HCT116 (cell line): ENCODE measurements at regions not wholly inside any gene's neighbourhood (a gene's known extent, or its start where the extent isn't known, plus 50 kb on each side); places are given as distances from the start of the nearest gene placed in this dataset.

Source experiments
- ATAC-seq: fragments of 200-7000 bp; cut with Tn5 transposase; 2 replicates; pipeline ENCODE4 v1.9.1; 2020; ENCODE audit warnings: mild to moderate bottlenecking, moderate library complexity
- BruUV-seq: library from RNA; stranded (reverse); fragments of 400-500 nt; replicated peaks from 2 replicates; lab custom pipeline; 2021; lab: Mats Ljungman, UMichigan
- CTCF ChIA-PET: fragments of 300-600 bp; sonication (Branson Sonifier 250); formaldehyde crosslinking; loops from one replicate; lab custom pipeline; 2021; ENCODE audit warnings: antibody characterized with exemption; lab: Charles Lee
- POLR2A ChIA-PET: fragments of 300-600, 350-600 bp; sonication (Branson Sonifier 250); formaldehyde crosslinking; loops from one replicate; lab custom pipeline; 2021; ENCODE audit warnings: antibody characterized with exemption; lab: Charles Lee
- RAD21 ChIA-PET, 2 experiments: fragments of 300-600 bp; sonication (Branson Sonifier 250); formaldehyde crosslinking; loops; one replicate each; lab custom pipeline; 2023; ENCODE audit warnings: low total read pairs in 2 of 2; ENCODE audit not compliant: uncharacterized antibody in 2 of 2, unreplicated experiment in 2 of 2, low non-redundant PET in 1 of 2; lab: Charles Lee
- DNase-seq: peaks from one replicate; pipeline ENCODE4 v3.0.0-alpha.2; 2010; ENCODE audit warnings: low read depth, low spot score
- H2AFZ ChIP-seq: fragments of 200-600 bp; shearing (Covaris generic), sonication (generic); 2 replicates; pipeline ENCODE4 v1.6.1; 2017; ENCODE audit warnings: low read depth, mixed run types, mixed read lengths, antibody characterized with exemption, low read length; ENCODE audit not compliant: poor library complexity, severe bottlenecking
- H3K27ac ChIP-seq: 2 replicates; pipeline ENCODE4 v1.5.1; 2012; ENCODE audit warnings: low read depth, low read length
- H3K27me3 ChIP-seq: fragments of 200-600 bp; sonication (generic); 2 replicates; pipeline ENCODE4 v1.6.1; 2016; ENCODE audit warnings: mixed run types, low read length, mixed read lengths; ENCODE audit not compliant: insufficient read depth
- H3K36me3 ChIP-seq, 2 experiments: fragments of 200-500 bp in 1 of 2; fragments of 200-600 bp in 1 of 2; sonication (Bioruptor generic) in 1 of 2; sonication (generic) in 1 of 2; 2 replicates each; pipeline versions ENCODE4 v1.5.1 to v1.6.1; 2014 to 2016; ENCODE audit warnings: low read length in 2 of 2, inconsistent platforms in 1 of 2, mixed read lengths in 1 of 2, mixed run types in 1 of 2; ENCODE audit not compliant: insufficient read depth in 2 of 2, control insufficient read depth in 1 of 2
- H3K4me1 ChIP-seq, 2 experiments: fragments of 200-600 bp in 1 of 2; sonication (generic) in 1 of 2; 2 replicates each; pipeline versions ENCODE4 v1.5.1 to v1.6.1; 2012 to 2017; ENCODE audit warnings: low read length in 2 of 2, inconsistent platforms in 1 of 2, mild to moderate bottlenecking in 1 of 2, mixed read lengths in 1 of 2, mixed run types in 1 of 2, moderate library complexity in 1 of 2; ENCODE audit not compliant: insufficient read depth in 2 of 2, control insufficient read depth in 1 of 2
- H3K4me2 ChIP-seq: fragments of 200-600 bp; sonication (generic); 2 replicates; pipeline ENCODE4 v1.6.1; 2017; ENCODE audit warnings: mixed run types, low read length, mixed read lengths
- H3K4me3 ChIP-seq, 2 experiments: fragments of 200-600 bp in 1 of 2; sonication (generic) in 1 of 2; replicated peaks in 1 of 2; 2 replicates each; pipeline ENCODE4 v1.5.1; 2011 to 2016; ENCODE audit warnings: low read length in 2 of 2, control low read depth in 1 of 2, low read depth in 1 of 2, mild to moderate bottlenecking in 1 of 2, mixed read lengths in 1 of 2, mixed run types in 1 of 2
- H3K79me2 ChIP-seq: fragments of 200-600 bp; sonication (generic); 2 replicates; pipeline ENCODE4 v1.6.1; 2017; ENCODE audit warnings: mild to moderate bottlenecking, mixed run types, low read length, moderate library complexity, mixed read lengths; ENCODE audit not compliant: insufficient read depth
- H3K9ac ChIP-seq: fragments of 200-600 bp; sonication (generic); 2 replicates; pipeline ENCODE4 v1.6.1; 2016; ENCODE audit warnings: low read length, mixed read lengths
- H3K9me2 ChIP-seq: fragments of 200-600 bp; sonication (generic), shearing (Covaris generic); 2 replicates; pipeline ENCODE4 v1.6.1; 2017; ENCODE audit warnings: mixed run types, mild to moderate bottlenecking, moderate library complexity; ENCODE audit not compliant: insufficient read depth
- H3K9me3 ChIP-seq, 2 experiments: fragments of 200-500 bp in 1 of 2; fragments of 200-600 bp in 1 of 2; sonication (Bioruptor generic) in 1 of 2; sonication (generic) in 1 of 2; 2 replicates each; pipeline ENCODE4 v1.6.1; 2014 to 2017; ENCODE audit warnings: low read length in 2 of 2, mixed read lengths in 2 of 2, inconsistent platforms in 1 of 2, low read depth in 1 of 2, mild to moderate bottlenecking in 1 of 2, mixed run types in 1 of 2, moderate library complexity in 1 of 2; ENCODE audit not compliant: control insufficient read depth in 1 of 2, insufficient read depth in 1 of 2
- H4K20me1 ChIP-seq: fragments of 200-600 bp; sonication (generic), shearing (Covaris generic); 2 replicates; pipeline ENCODE4 v1.6.1; 2017; ENCODE audit warnings: mixed run types, mild to moderate bottlenecking, moderate library complexity; ENCODE audit not compliant: insufficient read depth
- CBX3 ChIP-seq: IDR thresholded peaks from 2 replicates; pipeline ENCODE4 v1.6.1; 2012; ENCODE audit warnings: low read depth
- EGR1 ChIP-seq: IDR thresholded peaks from 2 replicates; pipeline ENCODE4 v1.6.1; 2012; ENCODE audit warnings: low read depth
- ELF1 ChIP-seq: IDR thresholded peaks from 2 replicates; pipeline ENCODE4 v1.6.1; 2012; ENCODE audit warnings: low read depth, borderline replicate concordance
- EZH2 ChIP-seq: fragments of 200-600 bp; sonication (generic); IDR thresholded peaks from 2 replicates; pipeline ENCODE4 v1.6.1; 2017; ENCODE audit warnings: antibody characterized with exemption, mixed run types
- POLR2AphosphoS5 ChIP-seq: IDR thresholded peaks from 2 replicates; pipeline ENCODE4 v1.6.1; 2011; ENCODE audit warnings: mild to moderate bottlenecking, low read depth, low read length, moderate library complexity
- SIN3A ChIP-seq: IDR thresholded peaks from 2 replicates; pipeline ENCODE4 v1.6.1; 2012; ENCODE audit warnings: low read depth
- SP1 ChIP-seq: IDR thresholded peaks from 2 replicates; pipeline ENCODE4 v1.6.1; 2012; ENCODE audit warnings: low read depth
- SRF ChIP-seq: IDR thresholded peaks from 2 replicates; pipeline ENCODE4 v1.6.1; 2012; ENCODE audit warnings: low read depth
- TCF7L2 ChIP-seq: IDR thresholded peaks from 2 replicates; pipeline ENCODE4 v1.7.0; 2011; ENCODE audit warnings: borderline replicate concordance, inconsistent platforms; ENCODE audit not compliant: insufficient read depth, insufficient read length; ENCODE audit errors: extremely low read depth
- YY1 ChIP-seq: IDR thresholded peaks from 2 replicates; pipeline ENCODE4 v1.6.1; 2011; ENCODE audit warnings: low read length, low read depth, moderate library complexity, mild to moderate bottlenecking; ENCODE audit not compliant: insufficient replicate concordance; ENCODE audit errors: extremely low read depth
- intact Hi-C: fragments of 100-400 bp; cut with micrococcal nuclease; formaldehyde crosslinking; loops from 2 replicates; pipeline ENCODE4 v1.10.0; 2022
- TF ChIP-seq, protein P1 (sequence below), 3 experiments: fragments of 200-600 bp in 1 of 3; sonication (generic) in 1 of 3; IDR thresholded peaks in 2 of 3; conservative IDR thresholded peaks in 1 of 3; 2 replicates each; pipeline ENCODE4 v1.5.1; 2012 to 2017; ENCODE audit warnings: low read depth in 2 of 3, low read length in 2 of 3, antibody characterized with exemption in 1 of 3, borderline replicate concordance in 1 of 3, control low read depth in 1 of 3, mild to moderate bottlenecking in 1 of 3, mixed read lengths in 1 of 3, mixed run types in 1 of 3, moderate library complexity in 1 of 3; ENCODE audit not compliant: insufficient read depth in 1 of 3
- TF ChIP-seq, protein P2 (sequence below): IDR thresholded peaks from 2 replicates; pipeline ENCODE4 v1.6.1; 2012

DNA sequence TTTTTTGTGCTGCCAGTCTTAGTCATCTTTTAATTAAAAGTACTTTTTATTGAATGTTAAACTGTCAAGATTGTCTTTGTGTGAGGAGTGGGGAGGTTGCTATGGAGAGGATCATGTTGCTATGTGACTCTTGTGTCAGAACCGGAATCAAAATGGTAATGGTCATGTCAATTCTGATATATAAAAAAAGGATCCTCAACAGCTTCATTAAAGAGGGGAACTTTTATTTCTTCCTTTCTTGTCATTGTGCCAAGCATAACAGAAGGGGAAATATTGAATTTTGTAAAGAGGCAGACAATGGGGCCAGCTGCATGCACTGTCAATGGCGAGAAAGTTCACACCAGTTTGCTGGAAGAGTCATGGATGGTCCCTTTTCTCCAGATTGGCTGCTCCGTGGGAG, 564.8 kb downstream of the VRK1 start (continued):
- no peak for TF ChIP-seq EZH2
- no peak for TF ChIP-seq ELF1

DNA sequence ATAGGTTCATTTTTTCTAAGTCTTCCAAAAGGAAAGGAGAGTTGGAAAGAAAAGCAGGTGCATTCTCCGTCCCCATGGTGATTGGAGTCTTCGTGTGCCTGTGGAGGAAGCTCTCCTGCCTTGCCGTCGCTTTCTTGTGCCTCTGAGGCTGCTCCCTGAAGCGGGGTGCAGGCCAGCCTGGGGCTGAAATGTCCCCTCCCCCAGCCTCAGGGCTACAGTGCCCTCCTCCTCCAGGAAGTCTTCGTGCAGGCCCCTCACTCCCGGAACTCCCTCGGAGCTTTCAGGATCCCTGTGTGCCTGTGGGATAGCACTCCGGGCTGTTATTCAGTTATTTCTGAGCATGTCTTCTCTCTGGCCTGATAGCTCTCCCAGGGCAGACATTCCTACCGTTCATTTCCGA, 569.2 kb downstream of the VRK1 start:
- POLR2A ChIA-PET = no interaction called here
- no peaks in the 10 kb centered on the region for H3K36me3 ChIP-seq
- no peak overlapping the region for H3K9ac ChIP-seq
- no peaks in the 10 kb centered on the region for H4K20me1 ChIP-seq
- no peak overlapping the region for H3K4me2 ChIP-seq
- CTCF ChIA-PET = no interaction called here
- H3K27me3 ChIP-seq = no peaks in the 10 kb centered on the region; the same call in 1 of the 2 replicates
- TF ChIP-seq SRF = no peak
- no peak for TF ChIP-seq EGR1
- TF ChIP-seq TCF7L2 = no peak
- no peak for TF ChIP-seq CBX3
- TF ChIP-seq SIN3A = no peak
- TF ChIP-seq, protein P1, sequence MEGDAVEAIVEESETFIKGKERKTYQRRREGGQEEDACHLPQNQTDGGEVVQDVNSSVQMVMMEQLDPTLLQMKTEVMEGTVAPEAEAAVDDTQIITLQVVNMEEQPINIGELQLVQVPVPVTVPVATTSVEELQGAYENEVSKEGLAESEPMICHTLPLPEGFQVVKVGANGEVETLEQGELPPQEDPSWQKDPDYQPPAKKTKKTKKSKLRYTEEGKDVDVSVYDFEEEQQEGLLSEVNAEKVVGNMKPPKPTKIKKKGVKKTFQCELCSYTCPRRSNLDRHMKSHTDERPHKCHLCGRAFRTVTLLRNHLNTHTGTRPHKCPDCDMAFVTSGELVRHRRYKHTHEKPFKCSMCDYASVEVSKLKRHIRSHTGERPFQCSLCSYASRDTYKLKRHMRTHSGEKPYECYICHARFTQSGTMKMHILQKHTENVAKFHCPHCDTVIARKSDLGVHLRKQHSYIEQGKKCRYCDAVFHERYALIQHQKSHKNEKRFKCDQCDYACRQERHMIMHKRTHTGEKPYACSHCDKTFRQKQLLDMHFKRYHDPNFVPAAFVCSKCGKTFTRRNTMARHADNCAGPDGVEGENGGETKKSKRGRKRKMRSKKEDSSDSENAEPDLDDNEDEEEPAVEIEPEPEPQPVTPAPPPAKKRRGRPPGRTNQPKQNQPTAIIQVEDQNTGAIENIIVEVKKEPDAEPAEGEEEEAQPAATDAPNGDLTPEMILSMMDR (IDR thresholded peaks at IDR 0.05 in 2 of 3, conservative IDR thresholded peaks at IDR 0.05 in 1 of 3; ENCODE audit: borderline replicate concordance in 1 of 3, insufficient read depth in 1 of 3, low read depth in 2 of 3, low read length in 2 of 3) = no peak
- no peak for TF ChIP-seq SP1
- TF ChIP-seq POLR2AphosphoS5 = no peak
- no peak for TF ChIP-seq YY1
- TF ChIP-seq, protein P2, sequence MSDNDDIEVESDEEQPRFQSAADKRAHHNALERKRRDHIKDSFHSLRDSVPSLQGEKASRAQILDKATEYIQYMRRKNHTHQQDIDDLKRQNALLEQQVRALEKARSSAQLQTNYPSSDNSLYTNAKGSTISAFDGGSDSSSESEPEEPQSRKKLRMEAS = no peak
- TF ChIP-seq EZH2 = no peak
- no peak overlapping the region for H3K27ac ChIP-seq
- no peaks in the 10 kb centered on the region for H3K9me3 ChIP-seq
- H2AFZ ChIP-seq = no peak overlapping the region
- H3K79me2 ChIP-seq = no peaks in the 10 kb centered on the region
- BruUV-seq = no TSS peak
- DNase-seq (no peak), ATAC-seq (no peak)
- no peaks in the 10 kb centered on the region for H3K9me2 ChIP-seq
- RAD21 ChIA-PET = no interaction called here
- intact Hi-C loops = no loop called here
- no peaks in the 10 kb centered on the region for H3K4me1 ChIP-seq
- no peak overlapping the region for H3K4me3 ChIP-seq
